Caco-2 (cell line): ENCODE measurements at regions not wholly inside any gene's neighbourhood (a gene's known extent, or its start where the extent isn't known, plus 50 kb on each side); places are given as distances from the start of the nearest gene placed in this dataset.

ENCODE experiments used
- BruUV-seq: library from RNA; stranded (reverse); fragments of 400-500 nt; replicated peaks from 2 replicates; lab custom pipeline; 2021; lab: Mats Ljungman, UMichigan
- CTCF ChIA-PET: fragments of 300-600 bp; sonication (Branson Sonifier 250); formaldehyde crosslinking; loops from one replicate; lab custom pipeline; 2022; ENCODE audit warnings: antibody characterized with exemption; lab: Charles Lee
- POLR2A ChIA-PET: fragments of 300-600 bp; sonication (Branson Sonifier 250); formaldehyde crosslinking; loops from one replicate; lab custom pipeline; 2022; ENCODE audit warnings: antibody characterized with exemption; lab: Charles Lee
- DNase-seq, 2 experiments: peaks; one replicate each; pipeline versions ENCODE4 v3.0.0 to v3.0.0-alpha.2; 2020 to 2022
- H3K27me3 ChIP-seq: replicated peaks from 2 replicates; pipeline ENCODE4 v1.6.0; 2011; ENCODE audit warnings: low read length; ENCODE audit not compliant: control insufficient read depth, insufficient read depth
- H3K36me3 ChIP-seq: 2 replicates; pipeline ENCODE4 v1.5.1; 2011; ENCODE audit warnings: low read length; ENCODE audit not compliant: control insufficient read depth, insufficient read depth
- H3K4me1 ChIP-seq: fragments of 250-450 bp; sonication (Bioruptor Pico); 2 replicates; pipeline ENCODE4 v1.5.1; 2020; ENCODE audit warnings: mild to moderate bottlenecking
- H3K4me3 ChIP-seq: 2 replicates; pipeline ENCODE4 v1.5.1; 2011; ENCODE audit warnings: low read depth, mild to moderate bottlenecking, control low read depth, low read length
- H3K9me3 ChIP-seq: fragments of 250-450 bp; sonication (Bioruptor Pico); 2 replicates; pipeline ENCODE4 v1.5.1; 2020; ENCODE audit warnings: mild to moderate bottlenecking, moderate library complexity
- H3K27ac Mint-ChIP-seq: one replicate; pipeline ENCODE4 v1.8.0; 2022; ENCODE audit warnings: mixed read lengths; ENCODE audit not compliant: unreplicated experiment
- H3K27me3 Mint-ChIP-seq: one replicate; pipeline ENCODE4 v1.8.0; 2022; ENCODE audit warnings: mixed read lengths; ENCODE audit not compliant: insufficient read depth, unreplicated experiment
- H3K36me3 Mint-ChIP-seq: one replicate; pipeline ENCODE4 v1.8.0; 2022; ENCODE audit warnings: mild to moderate bottlenecking, mixed read lengths; ENCODE audit not compliant: insufficient read depth, unreplicated experiment
- H3K4me1 Mint-ChIP-seq: one replicate; pipeline ENCODE4 v1.8.0; 2022; ENCODE audit warnings: low read depth, mixed read lengths; ENCODE audit not compliant: unreplicated experiment
- H3K4me3 Mint-ChIP-seq: one replicate; pipeline ENCODE4 v1.8.0; 2022; ENCODE audit warnings: mild to moderate bottlenecking, moderate library complexity, mixed read lengths; ENCODE audit not compliant: unreplicated experiment
- H3K9me3 Mint-ChIP-seq: one replicate; pipeline ENCODE4 v1.8.0; 2022; ENCODE audit warnings: mixed read lengths; ENCODE audit not compliant: unreplicated experiment
- CTCF ChIP-seq, 2 experiments: fragments of 200-600 bp in 1 of 2; IDR thresholded peaks; 1 replicate in 1 of 2; 2 replicates in 1 of 2; pipeline versions ENCODE4 v1.5.1 to v1.8.0; 2011 to 2022; ENCODE audit warnings: antibody characterized with exemption in 1 of 2, control low read depth in 1 of 2, inconsistent platforms in 1 of 2, low read depth in 1 of 2, low read length in 1 of 2, mild to moderate bottlenecking in 1 of 2, moderate library complexity in 1 of 2; ENCODE audit not compliant: insufficient read depth in 1 of 2, severe bottlenecking in 1 of 2, unreplicated experiment in 1 of 2
- intact Hi-C: fragments of 100-400 bp; cut with micrococcal nuclease; formaldehyde crosslinking; loops from one replicate; pipeline ENCODE4 v1.10.0; 2022; ENCODE audit not compliant: unreplicated experiment

GRCh38 chr2:217743407-217743806 lies 259.4 kb downstream of the TNS1 start:
- no peaks in the 10 kb centered on the region for H3K36me3 Mint-ChIP-seq
- intact Hi-C loops: no loop called here
- no peaks in the 10 kb centered on the region for H3K4me1 ChIP-seq
- H3K27me3 ChIP-seq: no peaks in the 10 kb centered on the region
- ChIA-PET CTCF (no interaction called here), POLR2A (no interaction called here)
- H3K27ac Mint-ChIP-seq: no peak overlapping the region
- peaks cover 21% of the 10 kb centered on the region for H3K27me3 Mint-ChIP-seq
- no peaks in the 10 kb centered on the region for H3K9me3 ChIP-seq
- no peak for DNase-seq
- no peaks in the 10 kb centered on the region for H3K4me1 Mint-ChIP-seq
- no peaks in the 10 kb centered on the region for H3K9me3 Mint-ChIP-seq
- H3K4me3 Mint-ChIP-seq: no peak overlapping the region
- TF ChIP-seq CTCF (IDR thresholded peaks at IDR 0.05; ENCODE audit: insufficient read depth in 1 of 2, low read depth in 1 of 2, low read length in 1 of 2, severe bottlenecking in 1 of 2, unreplicated experiment in 1 of 2): no peak
- H3K4me3 ChIP-seq: no peak overlapping the region
- BruUV-seq: no TSS peak
- no peaks in the 10 kb centered on the region for H3K36me3 ChIP-seq

- Mint-ChIP-seq H3K27ac (no peak overlapping the region), H3K36me3 (no peaks in the 10 kb centered on the region), H3K9me3 (no peaks in the 10 kb centered on the region), H3K27me3 (peaks cover 21% of the 10 kb centered on the region), H3K4me3 (no peak overlapping the region), H3K4me1 (no peaks in the 10 kb centered on the region)
- no peak for DNase-seq
- BruUV-seq: no TSS peak
- Histone ChIP-seq H3K9me3 (no peaks in the 10 kb centered on the region), H3K27me3 (no peaks in the 10 kb centered on the region), H3K4me3 (no peak overlapping the region), H3K36me3 (no peaks in the 10 kb centered on the region), H3K4me1 (no peaks in the 10 kb centered on the region)
- POLR2A ChIA-PET: no interaction called here
- intact Hi-C loops: no loop called here
- no peak for TF ChIP-seq CTCF (IDR thresholded peaks at IDR 0.05; ENCODE audit: insufficient read depth in 1 of 2, low read depth in 1 of 2, low read length in 1 of 2, severe bottlenecking in 1 of 2, unreplicated experiment in 1 of 2)
- CTCF ChIA-PET: no interaction called here
These were observed 260.0 kb downstream of the TNS1 start for GRCh38 chr2:217742841-217743240.

GRCh38 chr2:217742276-217742675 lies 260.5 kb downstream of the TNS1 start:
- no peaks in the 10 kb centered on the region for H3K36me3 ChIP-seq
- ChIA-PET CTCF (no interaction called here), POLR2A (no interaction called here)
- H3K9me3 ChIP-seq: no peaks in the 10 kb centered on the region
- H3K27me3 Mint-ChIP-seq: peaks cover 18% of the 10 kb centered on the region
- TF ChIP-seq CTCF (IDR thresholded peaks at IDR 0.05; ENCODE audit: insufficient read depth in 1 of 2, low read depth in 1 of 2, low read length in 1 of 2, severe bottlenecking in 1 of 2, unreplicated experiment in 1 of 2): no peak
- DNase-seq: no peak
- intact Hi-C loops: no loop called here
- no peaks in the 10 kb centered on the region for H3K9me3 Mint-ChIP-seq
- no peak overlapping the region for H3K4me3 ChIP-seq
- no peaks in the 10 kb centered on the region for H3K27me3 ChIP-seq
- no peaks in the 10 kb centered on the region for H3K4me1 Mint-ChIP-seq
- no peaks in the 10 kb centered on the region for H3K36me3 Mint-ChIP-seq
- H3K27ac Mint-ChIP-seq: no peak overlapping the region
- H3K4me1 ChIP-seq: no peaks in the 10 kb centered on the region
- H3K4me3 Mint-ChIP-seq: no peak overlapping the region
- no TSS peak for BruUV-seq
